Stimulated activated CD8-positive, alpha-beta memory T cell treated with anti-CD3 and anti-CD28 coated beads, Interleukin-12 subunit alpha, Interleukin-12 subunit beta, amount 100 ng/mL, for 24 hours (primary cell): ENCODE measurements at regions not wholly inside any gene's neighbourhood (a gene's known extent, or its start where the extent isn't known, plus 50 kb on each side); places are given as distances from the start of the nearest gene placed in this dataset.

Experiments
- DNase-seq: peaks from one replicate; pipeline ENCODE4 v3.0.0-alpha.2; 2020; ENCODE audit errors: extremely low read depth

DNA sequence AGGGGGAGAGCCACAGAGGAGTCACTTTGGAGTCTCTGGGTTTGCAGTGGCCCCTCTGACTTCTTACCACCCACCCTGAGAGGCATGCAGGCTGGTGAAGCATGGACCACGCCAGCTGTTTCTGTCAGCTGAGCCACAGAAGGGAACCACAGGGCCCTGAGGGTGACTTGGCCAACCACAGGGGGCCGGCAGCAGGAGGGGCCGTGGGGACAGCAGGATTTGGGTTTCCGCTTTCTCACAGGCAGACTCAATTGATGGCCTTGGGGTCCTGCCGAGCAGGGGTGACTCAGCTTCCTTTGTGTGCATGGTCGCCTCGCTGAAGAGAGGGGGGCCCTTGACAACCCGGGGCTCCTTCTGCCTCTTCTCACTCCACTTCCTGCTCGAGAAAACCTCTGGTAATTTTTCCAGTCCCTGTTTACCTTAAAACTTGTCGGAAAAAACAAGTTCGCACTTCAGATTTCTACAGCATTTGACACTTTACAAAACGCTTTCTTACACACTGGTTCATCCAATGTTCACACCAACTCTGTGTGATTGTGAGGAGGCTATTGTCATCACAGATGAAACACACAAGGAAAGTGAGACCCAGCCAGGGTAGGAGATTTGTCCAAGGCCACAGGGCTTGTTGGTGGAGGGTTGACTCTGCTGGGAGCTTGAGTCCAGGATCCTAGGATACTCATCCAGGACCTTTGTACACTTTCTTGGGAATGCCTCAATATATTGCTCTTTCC lies 311.2 kb downstream of the LPIN1 start:
- DNase-seq = no peak

DNA sequence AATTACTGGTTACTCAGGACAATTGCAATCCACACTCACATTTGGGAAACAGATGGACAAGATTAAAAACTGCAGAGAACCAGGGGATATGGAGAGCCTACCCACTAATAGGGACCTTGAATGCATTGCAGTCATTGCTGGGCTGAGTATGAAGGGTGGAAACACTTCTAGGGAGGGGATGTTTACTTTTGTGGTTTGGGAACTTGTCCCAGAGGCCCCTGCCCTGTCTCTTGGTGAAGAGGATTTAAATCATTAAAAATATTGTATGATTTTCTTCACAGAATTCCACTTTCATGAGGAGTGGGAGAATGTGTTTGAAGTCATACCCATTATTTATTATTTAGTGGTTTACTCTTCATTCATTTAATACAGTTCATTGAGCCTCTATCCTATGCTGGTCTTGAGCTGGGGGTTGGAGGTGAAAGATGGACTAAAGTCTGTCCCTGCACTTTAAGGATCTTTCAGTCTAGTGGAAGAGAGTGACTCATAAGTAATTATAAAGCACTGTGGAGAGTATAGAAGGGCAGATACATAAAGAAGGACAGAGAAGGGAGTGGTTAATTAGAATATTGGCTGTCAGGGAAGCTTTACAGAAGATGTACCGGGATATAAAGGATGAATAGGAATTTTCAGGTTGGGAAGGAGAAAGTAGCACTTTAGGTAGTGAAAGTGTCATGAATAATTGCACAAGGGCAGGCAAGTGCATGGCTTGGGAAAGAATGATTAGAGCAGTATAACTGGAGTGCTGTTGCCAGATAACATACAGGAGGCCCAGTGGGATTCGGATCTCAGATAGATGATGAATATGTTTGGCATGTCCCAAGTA lies 313.4 kb downstream of the LPIN1 start:
- no peak for DNase-seq

DNA sequence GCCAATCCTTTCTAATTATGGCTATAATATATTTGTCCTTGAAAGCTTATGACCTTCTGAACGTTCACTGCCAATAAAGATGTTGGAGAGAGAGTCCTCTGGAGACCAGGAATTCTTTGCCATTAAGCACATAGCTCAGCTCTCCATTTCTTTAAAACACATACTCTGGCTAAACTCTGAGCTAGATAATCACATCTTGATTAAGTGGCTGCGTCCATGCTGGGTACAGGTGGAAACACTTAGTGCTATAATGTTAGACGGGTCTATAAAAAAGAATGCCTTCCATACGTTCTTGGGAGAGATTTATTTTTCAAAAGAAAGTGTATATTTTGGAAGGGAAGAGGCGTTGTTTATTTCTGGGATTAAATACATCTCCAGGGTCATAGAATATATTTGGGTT lies 314.5 kb downstream of the LPIN1 start:
- DNase-seq = no peak

DNA sequence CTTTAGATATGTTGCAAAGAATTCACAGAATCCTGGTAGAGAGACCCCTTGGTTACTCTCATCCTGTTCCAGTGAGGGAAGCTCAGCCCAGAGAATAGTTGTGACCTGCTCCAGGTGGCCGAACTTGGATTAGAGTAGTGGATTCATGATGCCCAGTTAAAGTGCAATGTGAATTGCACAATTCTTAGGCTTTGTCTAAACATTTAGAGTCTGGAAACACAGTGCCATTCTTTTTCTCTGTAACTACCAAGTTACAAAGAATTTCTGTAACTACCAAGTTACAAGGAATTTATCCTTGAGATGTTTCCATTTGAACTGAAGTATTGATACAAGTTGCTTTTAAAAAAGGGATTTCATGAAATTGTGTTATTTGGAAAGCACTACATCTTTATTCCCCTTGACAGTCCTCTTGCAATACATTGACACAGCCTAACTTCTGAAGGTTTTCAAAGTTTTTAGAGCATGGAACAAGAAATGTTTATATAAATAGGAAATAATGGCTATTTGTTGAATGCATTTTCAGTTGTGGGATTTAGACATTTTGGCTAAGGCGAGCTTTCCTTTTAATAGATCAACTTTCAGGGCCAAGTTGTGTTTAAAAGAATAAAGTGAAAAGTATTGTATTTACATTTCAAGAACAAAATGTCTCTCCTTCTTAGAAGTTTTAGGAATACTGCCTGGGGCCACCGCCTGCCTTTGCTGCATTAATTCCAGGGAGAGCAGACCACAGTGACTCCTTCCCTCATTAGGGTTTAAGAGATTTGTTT lies 315.0 kb downstream of the LPIN1 start:
- no peak for DNase-seq

DNA sequence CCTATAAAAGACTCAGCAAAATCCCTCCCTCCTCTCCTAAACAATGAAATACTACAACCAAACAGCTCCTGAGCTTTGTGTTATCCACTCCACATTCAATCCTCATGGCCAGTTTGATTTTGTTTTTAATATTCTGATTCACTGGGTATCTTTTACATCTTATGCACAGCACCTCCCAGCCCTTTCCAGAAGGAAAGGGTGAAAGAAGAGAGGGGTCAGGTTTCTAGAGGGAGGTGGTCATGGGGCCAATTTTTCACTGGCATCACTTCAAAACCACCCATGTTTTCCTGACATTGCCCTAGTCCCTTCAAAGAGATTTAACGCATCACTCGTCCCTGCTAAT lies 315.6 kb downstream of the LPIN1 start:
- no peak for DNase-seq

DNA sequence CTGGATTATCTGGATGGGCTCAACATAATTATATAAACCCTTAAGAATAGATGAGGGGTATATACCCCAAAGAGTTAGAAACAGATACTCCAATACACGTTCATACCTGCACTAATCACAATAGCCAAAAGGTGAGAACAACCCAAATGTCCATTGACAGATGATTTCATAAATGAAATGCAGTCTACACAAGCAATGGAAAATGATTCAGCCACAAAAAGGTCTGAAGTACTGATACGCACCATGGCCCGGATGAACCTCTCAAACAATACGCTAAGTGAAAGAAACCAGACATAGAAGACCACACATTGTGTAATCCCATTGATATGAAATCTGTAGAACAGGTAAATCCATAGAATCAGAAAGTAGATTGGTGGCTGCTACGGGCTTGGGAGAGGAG lies 316.8 kb downstream of the LPIN1 start:
- no peak for DNase-seq

DNA sequence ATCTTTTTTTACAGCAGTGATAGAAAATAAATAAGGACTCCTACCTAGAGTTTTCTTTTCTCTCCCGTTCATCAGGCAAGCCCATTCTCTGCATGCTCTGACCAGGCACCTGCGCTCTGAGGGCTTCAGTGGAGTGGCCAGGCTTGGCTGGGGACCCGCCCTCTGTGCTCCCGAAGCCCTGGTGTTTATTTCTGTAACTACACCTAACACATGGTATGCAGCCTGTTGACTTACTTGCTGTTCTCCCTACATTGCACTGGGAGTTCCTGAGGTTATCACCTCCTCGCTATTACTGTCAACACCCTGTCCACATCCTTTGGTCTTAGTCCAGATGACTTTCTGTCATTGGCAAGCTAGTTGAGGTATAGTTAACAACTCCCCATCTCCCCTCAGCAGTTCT lies 317.7 kb downstream of the LPIN1 start:
- no peak for DNase-seq

DNA sequence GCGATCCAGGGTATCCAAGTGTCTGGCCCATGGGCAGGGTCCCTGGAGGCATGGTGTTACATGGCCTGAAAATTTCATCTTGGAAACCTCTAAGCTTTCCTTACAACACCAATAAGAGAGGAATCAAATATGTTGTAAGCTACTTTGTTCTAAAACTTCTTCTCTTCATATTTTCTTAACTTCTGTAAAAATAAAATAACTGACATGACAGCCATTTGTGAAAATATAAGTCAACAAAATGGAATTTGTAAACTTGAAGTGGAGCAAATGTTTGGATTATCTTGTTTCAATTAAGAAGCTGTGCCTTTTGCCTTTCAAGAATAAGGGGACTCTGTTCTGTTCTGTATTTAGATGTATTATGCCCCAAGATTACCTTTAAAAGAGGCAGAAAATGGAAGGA lies 319.7 kb downstream of the LPIN1 start:
- no peak for DNase-seq

DNA sequence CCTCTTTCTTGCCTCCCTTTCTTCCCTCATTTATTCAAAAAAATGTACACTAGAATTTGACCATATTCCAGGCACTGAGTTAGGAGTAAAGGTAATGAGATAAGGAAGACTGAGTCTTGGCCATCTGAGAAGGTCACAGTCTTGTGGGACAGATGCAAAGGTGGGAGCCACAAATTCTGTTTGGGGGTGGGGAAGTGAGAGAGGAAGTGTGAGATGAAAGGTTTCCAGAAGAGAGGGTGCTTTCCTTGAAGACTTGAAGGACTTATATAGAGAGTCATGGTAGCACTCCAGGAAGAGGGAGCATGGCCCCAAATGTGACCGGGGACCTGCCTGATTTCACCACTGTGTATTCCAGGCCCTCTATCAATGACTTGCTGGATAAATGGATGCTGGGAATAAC lies 320.6 kb downstream of the LPIN1 start:
- no peak for DNase-seq

DNA sequence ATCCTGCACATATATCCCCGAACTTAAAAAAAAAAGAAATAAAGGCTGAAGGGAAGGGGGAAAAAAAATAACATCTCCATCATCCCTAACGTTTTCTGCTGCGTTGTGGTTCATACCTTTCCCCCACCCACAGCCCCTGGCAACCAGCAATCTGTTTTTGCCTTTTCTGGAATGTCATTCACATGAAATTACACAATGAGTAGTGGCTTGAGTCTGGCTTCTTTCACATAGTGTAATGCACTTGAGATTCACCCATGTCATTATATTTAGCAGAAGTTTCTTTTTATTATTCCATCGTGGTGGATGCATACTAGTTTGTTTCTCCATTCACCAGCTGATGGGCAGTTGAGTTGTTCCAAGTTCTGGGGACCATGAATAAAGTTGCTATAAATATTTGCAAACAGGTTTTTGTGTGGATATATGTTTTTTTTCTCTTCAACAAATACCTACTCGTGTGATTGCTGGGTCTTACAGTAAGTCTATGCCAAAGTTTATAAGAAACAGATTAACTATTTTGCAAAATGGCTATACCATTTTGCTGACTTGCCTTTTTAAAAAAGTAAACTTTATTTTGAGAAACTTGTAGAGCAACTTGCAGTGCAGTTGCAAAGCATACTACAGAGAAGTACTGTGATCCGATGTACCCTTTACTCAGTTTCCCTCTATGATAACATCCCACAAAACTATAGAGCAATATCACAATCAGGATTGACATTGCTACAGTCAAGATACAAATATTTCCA lies 322.5 kb downstream of the LPIN1 start:
- no peak for DNase-seq

DNA sequence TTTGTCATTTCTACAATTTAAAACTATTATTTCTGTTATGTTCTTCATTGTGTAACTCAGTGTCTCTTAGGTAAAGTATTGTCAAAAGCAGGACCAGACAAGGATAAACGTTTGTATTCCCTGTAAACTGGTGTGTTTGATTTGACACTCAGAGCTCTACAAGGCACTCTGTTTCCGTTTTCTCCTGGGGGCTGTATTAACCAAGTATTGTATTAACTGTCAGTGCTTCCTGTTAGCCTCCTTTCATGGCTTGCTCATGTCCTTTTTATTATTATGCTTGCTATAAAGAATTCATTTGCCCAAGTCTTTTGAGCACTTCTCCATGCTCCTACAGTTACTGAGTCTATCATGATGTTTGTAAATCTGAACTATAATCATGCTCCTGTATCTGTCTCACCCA lies 323.7 kb downstream of the LPIN1 start:
- DNase-seq = no peak

DNA sequence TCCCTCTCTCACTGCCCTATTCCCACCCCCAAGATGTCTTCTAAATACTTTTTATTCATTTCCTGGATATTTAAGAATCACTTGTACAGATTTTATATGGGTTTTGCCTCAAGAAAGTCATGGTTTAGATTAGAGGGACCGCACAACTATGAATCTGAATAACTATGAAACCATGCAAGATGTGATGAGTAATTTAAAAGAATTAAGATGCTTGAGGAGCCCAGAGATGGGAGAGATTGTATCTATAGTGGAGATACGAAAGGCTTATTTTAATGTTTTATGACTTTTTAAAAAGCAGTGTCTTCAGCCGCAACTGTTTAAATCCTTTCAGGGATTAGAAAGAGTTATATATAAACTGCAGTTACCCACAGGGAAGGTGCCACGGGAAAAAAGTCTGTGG lies 324.1 kb downstream of the LPIN1 start:
- DNase-seq = no peak

DNA sequence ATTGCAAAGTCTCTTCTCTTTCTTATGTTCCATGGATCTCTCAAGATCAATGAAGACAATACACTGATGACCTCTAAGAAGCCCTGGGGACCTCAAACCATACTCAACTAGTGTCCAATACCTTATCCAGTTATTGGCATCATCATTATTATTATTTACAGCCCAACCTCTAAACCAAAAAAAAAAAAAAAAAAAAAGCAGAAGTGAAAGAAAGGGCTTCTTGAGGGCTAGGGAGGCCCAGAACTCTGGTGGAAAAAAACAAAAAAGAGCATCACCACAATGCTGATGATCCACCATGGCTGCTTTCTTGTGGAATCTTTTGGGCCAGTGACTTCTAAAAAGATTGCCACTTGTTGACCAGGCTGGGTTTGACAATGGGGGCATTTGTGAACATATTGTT lies 324.9 kb downstream of the LPIN1 start:
- DNase-seq = no peak

DNA sequence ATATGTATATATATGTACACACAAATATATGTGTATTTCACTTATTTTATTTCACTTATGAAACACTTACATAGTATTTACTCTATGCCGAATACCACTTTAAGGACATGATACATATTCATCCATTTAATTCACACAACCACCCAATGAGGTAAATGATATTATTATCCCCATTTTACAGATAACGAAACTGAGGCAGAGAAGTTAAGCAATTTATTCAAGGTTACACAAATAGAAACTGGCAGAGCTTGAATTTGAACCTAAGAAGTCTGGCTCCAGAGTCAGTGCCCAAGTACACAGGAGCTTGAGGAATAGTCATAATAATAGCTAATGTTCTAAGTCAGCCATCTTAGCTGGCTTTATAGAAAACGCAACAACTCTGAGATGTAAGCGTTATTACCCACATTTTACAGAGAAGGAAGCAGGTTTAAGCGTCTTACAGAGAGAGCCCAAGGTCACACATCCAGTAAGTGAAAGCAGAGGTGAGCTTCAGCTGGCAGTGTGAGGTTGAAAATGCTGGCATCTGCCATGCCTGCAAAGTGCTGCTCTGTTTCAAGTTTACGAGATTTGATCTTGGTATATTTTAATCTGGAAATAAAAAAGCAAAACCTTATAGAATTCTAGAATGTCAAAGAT lies 326.9 kb downstream of the LPIN1 start:
- DNase-seq = no peak

DNA sequence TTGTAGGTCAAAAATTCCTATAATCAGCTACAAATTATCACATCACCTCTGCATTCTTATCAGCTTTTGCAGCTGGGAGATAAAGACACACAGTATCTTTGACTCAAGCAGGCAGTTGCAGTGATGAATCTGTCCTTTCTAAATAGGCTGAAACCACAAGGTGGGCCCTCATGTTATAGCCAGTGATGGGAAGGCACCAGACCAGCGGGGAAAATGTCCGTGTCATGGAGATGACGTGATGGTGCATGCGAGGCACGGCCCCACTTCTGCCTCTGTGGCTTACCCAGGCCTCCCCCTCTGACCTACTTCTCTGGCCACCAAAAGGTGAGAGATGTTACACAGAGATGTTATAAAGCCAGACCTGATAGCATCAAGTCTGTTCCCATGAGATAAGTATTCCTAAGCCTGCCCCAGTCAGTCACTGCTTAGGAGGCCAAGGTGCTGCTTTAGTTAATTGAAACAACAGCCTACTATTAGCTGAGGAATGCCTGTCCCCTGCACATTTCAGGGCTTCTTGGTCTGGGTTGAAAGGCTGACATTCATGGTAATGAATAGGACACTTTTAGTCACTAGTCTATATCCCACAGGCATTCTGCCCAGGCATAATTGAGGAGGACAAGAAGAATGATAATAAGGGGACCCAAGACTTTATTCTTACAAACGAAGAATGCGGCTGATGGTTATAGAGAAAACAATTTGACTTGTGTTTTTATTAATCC lies 327.9 kb downstream of the LPIN1 start:
- DNase-seq = no peak

DNA sequence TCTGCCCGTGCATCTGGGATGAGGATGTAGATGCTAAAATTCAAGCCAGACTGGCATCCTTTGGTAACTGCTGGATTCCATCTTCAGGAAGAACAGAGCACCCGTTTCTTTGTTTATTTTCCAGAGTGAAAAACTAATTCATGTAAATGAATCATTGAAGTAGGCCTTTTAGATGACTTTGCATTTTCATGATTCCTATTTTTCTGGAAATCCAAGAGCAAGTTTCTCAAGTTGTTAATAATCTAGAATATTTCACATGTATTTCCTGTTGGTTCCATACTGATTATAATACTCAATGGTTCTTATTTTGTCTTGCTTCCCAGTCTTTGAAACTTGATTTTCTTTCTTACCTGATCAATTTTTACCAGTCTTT lies 328.4 kb downstream of the LPIN1 start:
- DNase-seq = no peak

DNA sequence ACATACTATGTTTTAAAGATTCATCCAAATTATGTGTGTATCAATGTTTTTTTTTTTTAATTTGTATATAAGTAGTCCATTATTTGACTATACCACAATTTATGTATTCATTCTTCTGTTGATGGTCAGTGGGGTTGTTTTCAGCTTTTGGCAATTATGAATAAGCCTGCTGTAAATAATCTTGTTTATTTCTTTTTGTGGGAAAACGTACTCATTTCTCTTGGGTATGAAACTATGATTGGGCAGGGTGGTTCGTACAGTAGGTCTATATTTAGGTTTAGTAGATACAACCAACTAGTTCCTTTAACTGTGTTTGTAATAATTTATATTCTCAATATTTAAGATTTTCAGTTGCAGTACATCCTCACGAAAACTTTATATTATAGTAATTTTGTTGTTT lies 329.2 kb downstream of the LPIN1 start:
- DNase-seq = no peak

DNA sequence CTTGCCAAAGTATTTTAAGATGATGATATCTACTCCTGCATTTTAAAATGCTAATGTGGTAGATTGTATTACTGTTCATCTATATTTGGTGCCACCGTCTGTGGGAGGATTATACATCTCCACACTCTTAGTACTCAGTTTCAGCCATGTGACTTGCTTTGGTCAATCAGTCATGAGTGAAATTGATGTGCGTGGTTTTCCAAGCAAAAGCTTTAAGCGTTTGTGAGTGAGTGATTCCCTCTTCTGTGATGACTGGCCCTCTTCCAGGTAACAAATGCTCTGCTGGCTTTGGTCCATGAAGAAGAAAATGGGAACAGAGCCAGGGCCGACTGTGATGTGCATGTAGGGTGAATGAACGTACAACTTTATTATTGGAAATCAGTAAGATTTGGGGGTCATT lies 330.4 kb downstream of the LPIN1 start:
- no peak for DNase-seq

DNA sequence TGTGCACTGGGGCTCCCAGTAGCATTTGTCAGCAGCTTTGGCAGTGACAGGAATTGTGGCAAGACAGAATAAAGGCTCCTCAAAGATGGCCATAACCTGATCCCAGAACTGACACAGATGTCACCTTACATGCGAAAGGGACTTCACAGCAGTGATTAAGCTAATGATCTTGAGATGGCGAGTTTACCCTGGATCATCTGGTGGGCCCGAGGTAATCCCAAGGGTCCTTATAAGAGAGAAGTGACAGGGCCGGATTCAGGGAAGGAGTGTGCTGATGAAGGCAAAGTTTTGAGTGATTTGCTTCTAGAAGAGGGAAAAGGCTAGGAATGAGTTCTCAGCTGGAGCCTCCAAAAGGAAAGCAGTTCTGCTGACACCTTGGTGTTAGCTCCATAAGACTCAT lies 333.9 kb downstream of the LPIN1 start:
- no peak for DNase-seq

DNA sequence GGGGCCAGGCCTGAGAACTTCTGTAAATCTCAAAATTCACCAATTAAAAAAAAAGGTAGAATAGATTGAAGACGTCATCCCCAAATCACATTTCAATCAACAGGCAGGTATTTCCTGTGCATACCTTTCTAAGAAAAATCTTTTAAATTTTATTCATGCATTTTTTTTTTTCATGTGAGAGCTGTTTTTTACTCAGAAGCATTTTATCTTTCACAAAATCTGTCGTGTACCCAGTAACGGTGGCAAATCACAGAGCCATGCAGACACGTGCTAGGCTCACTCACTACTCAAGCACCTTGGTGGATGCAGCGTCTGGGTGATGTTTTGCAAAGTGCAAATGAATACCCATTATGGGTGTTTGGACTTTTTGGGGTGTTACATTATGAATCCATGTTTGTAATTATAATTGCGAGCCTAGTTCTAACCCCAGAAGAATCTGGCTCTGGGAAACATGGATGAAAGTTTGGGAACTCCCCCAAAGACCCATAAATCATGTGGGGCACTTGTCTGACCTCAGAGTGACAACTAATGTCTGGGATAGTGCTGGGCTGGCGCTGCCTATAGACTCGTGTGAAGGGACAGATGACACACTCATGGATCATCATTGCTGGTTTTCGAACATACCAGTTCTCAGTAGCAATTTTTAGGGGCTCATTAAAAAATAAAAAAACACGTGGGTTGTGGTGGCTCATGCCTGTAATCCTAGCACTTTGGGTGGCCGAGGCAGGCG lies 335.2 kb downstream of the LPIN1 start:
- DNase-seq = no peak
